ENCODE measurements at regions not wholly inside any gene's neighbourhood (a gene's known extent, or its start where the extent isn't known, plus 50 kb on each side); places are given as distances from the start of the nearest gene placed in this dataset.
"Not testable (repeated sequence)": the region's sequence is repeated elsewhere in the genome, so short reads cannot be mapped to it uniquely, and the experiment has no call there.

DNA sequence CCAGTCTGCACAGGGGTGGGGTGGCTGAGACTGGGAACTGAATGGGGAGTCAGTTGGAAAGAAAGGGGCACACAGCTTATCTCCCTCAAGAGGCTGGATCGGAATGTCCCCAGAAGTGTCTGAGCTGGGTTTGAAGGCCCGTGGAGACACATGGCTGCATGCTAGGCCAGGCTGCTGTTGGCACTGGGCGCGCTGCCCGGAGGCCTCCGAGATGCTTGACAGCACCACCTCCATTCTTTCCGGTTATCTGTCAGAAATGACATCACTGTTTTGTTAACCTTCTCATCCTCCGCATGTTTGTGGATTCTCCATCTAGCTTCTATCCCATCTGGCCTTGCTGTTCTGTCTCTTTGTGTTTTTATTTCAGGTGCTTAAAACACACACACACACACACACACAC lies 85.5 kb downstream of the APIP start:
- DNase-seq: no peak

DNA sequence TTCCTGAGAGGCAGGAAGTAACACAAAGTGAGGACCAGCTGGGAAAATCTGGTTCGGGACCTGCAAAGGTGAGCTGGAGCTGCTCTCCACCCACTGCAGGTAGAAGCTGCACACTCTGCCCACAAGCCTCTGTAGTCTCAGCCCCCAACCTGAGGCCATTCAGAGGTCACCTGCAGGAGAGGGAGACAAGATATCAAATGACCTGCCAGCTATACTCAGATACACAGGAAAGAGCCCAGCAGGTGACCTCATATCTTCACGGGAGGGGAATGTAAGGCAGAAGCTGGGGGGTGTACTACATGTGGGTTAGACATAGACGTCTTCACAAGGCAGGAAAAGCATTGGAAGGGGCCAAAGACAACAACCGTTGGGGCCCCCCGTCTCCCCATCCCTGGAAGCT lies 86.1 kb downstream of the APIP start:
- no peak for DNase-seq

DNA sequence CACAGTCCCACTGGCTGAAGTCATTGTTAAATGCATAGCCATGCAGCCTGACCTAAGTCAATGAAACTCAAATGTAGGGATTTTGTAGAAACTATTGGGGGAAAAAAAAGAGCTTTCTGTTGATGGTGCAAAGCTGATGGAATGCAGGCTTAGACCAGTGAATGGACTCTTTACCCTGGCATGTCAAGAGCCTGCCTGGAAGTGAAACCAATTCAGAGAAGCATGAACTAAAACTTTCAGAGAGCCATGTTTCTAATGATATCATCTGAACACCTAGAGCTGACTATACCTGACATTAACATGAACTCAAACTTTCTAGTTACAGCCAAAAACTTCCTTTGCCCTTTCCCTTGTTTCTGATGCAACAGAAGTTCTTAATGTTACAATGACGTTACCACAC lies 89.0 kb downstream of the APIP start:
- DNase-seq: no peak

DNA sequence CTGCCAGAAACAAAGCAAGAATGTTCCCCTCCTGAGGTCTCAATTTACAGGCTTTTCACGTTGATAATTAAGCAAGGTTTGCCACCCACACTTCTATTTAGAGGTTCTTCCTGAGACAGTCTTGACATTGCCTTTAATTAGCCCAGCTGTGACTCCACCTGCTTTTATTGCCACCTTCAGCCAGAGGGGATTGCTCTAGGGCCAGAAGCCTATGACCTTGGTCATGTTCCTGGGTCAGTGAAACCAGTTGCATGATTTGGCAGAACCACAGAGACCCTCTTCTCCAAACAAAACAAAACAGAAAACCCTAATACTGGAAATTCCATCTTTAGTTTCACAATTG lies 89.8 kb downstream of the APIP start:
- no peak for DNase-seq

DNA sequence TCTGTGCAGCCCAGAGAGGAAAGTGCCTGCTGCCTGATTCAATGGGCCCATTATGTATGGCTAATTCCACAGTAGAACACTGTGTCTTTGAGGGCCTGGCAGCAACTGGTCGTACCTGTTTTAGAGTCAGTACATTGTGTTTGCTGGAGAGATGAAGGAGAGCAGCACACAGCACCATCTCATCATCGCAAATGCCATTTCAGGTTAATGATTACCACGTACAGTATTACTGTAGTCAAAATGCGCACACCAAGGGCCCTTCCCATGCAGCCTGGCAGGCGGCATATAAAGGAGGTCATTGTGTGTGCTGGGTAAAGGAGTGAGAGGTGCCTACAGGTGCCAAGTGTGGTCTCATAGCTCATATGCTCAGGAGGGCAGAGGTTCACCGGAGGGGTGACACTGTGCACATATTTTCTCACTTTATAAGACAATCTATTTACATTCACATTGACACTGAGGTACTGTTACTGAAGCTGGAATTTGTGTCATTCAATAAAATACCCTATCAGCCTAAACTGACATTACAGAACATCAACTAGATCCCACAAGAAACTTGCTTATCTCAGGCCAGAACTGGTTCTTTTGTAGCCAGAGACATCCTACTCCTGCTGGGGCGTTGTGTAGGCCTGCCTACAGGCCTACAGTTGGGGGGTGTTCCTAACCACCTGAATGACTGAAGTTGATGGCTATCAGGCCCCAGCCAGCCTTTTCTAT lies 90.4 kb downstream of the APIP start:
- no peak for DNase-seq

DNA sequence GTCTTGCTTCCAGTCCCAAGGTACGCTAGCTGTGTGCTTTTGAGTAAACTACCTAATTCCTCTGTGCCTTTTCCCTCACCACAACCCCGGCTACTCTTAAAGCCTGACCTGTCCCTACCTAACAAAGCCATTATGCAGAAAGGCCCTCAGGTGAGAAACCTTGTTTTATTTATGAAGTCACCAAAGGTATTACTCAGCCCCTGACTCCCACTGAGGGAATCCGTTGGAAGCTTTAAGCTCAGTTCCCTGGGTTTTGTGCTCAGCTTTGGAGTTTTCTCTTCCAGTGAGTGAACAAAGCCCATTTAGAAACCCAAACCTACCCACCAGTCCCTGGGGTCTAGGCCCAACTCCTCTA lies 90.9 kb downstream of the APIP start:
- DNase-seq: no peak

DNA sequence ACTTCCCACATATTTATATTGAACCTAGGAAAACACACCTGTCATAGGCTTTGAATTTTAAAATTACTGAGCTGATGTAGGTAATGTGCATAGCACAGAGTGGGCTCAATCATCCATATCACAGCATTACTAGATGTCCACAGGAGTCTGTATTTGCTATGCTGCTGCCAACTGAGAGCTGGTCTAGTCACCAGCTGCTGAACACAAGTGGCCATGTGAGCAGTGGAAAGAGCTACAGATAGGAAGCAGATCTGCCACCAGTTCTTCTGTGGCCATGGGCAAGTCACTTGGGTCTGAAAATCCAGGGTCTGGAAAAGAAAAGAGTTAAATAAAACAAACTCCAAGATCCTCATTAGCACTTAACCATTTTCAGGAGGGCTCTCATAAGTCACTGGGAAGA lies 91.8 kb downstream of the APIP start:
- no peak for DNase-seq

DNA sequence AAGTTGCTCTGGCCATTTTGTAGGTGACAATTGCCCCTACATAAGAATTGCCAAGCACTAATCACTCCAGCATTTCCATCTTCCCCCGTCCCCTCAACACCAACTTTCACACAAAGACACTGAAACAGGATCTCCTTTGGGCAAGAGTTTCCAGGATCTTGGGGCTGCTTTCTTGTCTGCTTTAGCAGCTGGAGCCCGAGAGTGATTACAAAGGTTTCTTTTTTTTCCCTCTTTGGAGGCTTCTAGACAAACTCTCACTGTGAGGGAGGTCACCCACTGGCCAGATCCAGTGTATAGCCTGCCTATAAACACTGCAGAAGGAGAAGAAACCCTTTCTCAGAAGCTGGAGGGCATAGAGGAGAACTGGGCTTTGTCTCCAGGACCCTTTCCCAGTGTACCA lies 92.5 kb downstream of the APIP start:
- DNase-seq: no peak

DNA sequence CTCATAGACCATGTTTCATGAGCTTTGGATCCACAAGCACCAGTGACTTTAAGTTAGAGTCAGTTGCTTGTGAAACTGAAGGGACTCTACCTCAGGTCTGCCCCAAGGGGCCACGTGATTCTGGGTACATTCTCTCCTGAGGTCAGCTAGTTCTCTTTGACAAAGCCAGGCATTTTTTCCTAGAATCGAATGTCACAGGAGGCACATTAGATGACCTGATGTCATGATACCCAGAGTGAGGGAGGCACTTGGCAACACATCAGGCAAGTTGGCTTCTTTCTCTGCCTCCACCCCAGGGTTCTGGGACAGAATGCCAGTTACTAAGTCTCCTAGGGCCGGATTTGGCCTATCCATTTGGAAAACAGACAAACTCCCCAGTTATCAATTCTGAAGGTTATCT lies 93.0 kb downstream of the APIP start:
- DNase-seq: no peak

DNA sequence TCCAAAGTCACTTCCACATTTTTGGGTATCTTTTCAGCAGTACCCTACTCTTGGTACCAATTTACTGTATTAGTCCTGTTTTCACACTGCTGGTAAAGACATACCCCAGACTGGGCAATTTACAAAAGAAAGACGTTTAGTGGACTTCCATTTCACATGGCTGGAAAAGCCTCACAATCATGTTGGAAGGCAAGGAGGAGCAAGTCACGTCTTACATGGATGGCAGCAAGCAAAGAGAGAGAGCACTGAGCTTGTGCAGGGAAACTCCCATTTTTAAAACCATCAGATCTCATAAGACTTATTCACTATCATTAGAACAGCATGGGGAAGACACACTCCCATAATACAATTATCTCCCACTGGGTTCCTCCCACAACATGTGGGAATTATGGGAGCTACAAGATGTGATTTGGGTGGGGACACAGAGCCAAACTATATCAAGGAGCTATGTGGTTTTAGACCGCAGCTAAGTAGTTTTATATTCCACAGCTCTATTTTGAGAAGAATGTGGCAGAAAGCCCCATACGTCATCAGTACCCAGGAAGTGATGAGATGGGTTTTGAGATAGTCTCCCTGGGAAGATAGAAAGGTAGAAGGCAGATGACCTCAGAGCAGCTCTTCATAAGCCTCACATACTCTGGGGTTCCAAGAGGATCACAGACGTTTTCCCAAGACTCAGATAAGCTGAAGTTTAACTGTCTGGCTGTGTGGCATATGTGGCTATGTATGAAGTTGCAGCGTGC lies 96.3 kb downstream of the APIP start:
- no peak for DNase-seq

DNA sequence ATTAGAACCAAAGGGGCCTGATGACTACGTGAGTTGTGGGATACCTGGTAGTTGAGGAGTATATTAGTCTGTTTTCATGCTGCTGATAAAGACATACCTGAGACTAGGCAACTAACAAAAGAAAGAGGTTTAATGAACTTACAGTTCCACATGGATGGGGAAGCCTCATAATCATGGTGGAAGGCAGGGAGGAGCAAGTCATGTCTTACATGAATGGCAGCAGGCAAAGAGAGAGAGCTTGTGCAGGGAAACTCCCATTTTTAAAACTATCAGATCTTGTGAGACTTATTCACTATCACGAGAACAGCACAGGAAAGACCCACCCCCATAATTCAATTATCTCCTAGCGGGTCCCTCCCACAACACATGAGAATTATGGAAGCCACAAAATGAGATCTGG lies 98.4 kb downstream of the APIP start:
- not testable (repeated sequence) for DNase-seq

DNA sequence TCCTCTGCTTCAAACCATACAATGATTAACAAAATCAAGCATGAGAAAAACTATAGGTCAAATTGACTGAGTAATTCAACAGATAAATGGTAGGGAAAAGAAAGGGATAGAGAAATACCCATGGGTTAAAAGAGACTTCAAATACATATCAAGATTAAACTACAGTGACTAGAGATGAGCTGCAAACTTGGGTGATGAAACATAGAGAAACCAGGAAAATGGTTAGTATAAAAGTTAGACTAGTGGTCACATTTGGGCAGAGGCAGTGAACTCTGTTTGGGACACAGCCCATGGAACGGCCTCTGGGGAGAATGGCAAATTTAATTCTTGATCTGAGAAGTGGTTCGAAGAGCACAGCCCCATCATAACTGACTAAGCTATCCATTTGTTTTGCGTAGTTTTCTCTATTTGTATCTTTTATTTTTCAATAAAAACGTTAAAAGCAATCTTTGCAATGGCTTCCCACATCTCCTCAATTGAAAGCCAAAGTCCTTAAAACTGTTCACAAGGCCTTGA lies 99.4 kb downstream of the APIP start:
- DNase-seq: no peak

DNA sequence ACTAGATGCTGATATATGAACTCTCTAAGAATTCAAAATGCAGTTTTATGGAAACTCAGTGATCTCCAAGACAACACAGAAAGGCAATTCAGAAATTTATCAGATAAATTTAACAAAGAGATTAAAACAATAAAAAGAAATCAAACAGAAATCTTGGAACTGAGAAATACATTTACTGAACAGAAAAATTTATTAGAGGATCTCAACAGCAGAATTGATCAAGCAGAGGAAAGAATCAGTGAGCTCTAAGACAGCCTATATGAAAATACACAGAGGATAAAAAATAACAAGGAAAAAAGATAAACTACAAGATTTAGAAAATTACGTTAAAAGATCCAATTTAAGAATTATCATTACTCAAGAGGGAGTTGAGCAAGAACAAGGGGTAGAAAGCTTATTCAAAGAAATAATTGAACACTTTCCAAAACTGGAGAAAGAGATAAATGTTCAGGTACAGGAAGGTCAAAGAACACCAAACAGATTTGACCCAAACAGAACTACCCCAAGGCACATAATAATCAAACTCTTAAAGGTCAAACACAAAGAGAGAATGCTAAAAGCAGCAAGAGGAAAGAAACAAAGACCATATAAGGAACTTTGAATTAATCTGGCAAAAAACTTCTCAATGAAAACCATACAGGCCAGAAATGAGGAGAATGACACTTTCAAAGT lies 103.1 kb downstream of the APIP start:
- DNase-seq: no peak

DNA sequence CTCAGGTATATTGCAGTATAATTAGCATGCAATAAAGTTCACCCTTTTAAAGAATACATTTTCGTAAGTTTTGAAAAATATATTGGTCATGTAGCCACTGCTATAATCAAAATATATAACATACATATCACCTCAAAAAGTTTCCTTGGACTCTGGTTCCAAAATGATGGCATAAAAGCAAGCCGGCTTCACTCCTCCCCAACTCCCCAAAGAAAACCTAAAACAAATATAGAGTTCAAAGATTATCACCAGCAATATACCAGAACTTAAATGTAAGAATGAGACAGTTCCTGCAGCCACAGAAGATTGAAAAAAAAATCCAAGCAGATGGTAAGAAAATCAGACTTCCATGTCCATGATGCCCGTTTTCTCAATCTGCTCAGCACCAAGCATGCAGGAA lies 104.3 kb downstream of the APIP start:
- DNase-seq: no peak

DNA sequence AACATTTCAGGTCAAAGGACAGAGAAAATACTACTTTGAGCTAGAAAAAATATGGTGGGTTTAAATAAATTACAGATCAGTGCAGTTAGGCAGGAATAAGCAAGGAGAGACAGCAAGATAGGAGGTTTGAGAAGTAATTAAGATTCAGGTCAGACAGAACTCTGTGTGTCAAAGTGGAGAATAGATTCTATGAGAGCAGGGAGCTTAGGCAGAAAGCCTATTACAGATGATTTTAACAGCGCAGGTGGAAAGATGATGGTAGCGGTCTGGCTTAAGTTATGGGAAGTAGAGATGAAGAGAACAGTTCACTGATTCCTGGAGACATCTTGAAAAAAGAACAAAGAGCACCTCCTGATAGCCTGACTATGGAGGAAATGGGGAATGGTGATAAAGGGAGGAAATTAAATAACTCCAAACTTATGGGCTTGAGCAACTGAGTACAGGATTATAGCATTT lies 106.0 kb downstream of the APIP start:
- no peak for DNase-seq

DNA sequence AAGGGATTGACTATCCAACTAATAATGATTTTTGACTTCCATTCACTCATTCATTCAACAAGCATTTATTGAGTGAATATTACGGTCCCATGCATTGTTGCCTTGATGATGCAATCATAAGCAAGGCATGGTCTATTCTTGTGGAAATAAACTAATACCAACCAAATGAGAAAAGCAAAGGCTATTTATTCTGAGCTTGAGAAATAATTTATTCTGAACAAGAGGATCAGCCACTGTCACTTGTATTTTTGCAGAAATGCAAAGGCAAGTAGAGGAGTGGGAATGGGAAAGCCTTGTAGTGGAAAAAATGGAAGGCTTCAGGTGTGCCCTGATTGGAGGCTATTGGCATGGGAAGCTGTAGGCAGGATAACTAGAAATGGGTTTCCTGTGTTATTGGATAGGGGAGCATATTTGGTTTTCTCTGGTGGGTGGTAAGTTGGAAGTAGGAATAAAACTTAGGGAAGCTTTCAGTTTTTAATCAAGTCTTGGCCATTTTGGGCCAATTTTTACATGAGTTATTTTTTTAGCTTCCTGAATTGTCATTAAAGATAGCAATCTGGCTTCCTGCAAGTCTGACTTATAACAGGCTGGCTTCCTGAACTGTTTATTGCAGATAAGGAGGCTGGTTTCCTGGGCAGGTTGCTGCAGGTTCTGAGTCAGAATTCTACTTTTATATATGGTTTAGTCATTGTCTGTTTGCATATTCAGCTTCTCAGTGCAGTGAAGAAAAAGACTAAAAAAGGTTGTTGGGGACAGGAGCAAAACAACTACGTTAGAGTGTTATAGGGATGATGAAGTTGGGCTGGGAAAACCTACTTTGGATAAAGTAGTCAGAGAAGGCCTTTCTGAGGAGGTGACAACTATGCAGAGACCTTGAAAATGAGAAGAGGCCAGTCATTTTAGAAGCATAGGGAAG lies 106.7 kb downstream of the APIP start:
- no peak for DNase-seq

DNA sequence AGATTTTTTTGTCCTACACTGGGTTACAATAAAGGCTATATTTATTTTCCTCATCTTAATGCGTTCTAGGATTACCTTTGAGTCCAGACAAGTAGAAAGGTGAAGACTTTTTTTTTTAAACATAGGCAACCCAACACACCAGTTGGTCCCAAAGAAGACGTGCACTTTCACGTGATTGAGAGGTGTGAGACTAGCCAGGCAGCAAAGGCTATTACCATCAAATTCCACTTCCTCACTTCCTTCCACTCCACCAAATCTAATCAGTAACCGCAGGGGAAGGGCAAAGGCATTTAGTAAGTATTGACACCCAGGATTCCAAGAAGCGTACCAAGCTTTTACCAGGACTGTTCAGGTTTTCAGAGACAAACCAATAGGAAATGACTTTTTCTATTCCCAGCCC lies 109.3 kb downstream of the APIP start:
- DNase-seq: no peak

DNA sequence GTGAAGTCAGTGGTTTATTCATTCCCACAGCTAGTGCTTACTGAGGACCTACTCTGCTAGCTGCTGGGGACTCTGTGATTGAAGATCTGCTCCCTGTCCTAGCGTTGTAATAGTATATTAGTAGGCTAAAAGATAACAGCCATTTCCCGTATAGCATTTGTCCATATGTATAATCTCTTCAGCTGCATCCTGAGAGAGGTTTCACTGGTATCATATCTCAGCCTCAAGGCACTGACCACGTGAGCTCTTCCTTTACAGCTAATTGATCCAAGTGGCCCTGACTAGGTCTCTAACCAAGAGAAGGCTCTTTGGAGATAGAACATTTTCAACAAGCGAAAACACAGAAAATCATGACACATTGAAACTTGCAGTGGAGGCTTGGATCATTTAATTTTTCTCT lies 110.2 kb downstream of the APIP start:
- no peak for DNase-seq

DNA sequence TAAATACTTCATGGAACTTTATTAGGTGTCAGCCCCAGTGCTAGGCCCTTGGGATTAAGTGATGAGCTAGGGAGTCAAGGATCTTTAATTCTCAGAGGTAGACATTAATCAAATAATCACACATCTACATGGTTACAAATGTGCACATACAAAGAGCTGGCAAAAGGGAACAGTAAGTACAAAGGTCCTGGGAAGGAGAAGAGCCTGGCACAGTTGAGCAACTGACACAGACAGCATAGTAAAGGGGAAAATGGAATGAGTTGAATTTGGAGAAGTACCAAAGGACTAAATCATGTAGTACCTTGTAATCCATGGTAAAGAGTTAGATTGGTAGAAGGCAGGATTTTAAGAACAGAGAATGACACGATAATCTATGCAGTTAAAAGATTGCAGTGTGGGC lies 116.3 kb downstream of the APIP start:
- no peak for DNase-seq

DNA sequence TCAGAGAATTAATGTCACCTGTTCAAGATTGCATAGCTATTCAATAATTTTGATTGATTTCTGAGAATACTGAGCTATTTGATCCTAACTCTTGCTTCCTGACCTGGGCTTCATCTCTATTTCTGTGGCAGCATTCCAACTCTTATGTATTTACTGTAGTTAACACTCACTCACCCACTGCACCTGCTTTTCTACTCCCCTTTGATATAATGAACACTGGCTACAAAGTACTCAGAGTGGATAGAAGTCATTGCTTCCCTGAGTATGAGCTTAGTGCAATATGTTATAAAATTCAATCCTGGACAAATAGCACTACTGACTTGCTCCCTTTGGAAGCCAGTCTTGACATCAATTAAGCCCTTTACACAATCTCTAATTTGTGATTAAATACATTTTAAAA lies 117.2 kb downstream of the APIP start:
- no peak for DNase-seq

DNA sequence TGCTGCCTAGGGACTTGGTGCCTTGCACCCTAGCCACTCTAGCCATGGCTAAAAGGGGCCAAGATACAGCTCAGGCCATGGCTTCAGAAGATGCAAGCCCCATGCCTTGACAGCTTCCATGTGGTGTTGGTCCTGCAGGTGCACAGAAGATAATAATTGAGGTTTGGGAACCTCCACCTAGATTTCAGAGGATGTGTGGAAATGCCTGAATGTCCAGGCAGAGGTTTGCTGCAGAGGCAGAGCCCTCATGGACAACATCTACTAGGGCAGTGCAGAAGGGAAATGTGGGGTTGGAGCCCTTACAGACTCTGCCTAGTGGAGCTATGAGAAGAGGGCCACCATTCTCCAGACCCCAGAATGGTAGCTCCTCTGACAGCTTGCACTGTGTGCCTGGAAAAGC lies 118.7 kb downstream of the APIP start:
- DNase-seq: not testable (repeated sequence)

DNA sequence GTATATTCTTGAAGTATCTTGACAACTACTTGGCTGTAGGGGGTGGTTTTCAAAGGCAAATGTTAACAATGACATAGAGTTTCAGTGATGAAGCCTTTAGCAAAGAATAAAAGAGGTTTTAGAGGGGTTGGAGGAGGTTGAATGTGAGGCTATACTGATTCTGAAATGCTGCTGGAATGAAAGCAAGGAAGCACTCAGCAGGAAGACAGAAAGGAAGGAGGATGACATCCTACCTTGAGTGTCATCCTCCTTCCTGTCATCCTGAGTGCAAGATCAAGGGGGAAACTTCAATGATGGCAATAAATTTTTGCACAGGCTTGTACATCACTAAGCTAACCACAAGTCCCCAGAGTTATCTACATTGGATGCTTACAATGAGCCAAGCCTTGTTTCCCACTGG lies 120.5 kb downstream of the APIP start:
- no peak for DNase-seq

DNA sequence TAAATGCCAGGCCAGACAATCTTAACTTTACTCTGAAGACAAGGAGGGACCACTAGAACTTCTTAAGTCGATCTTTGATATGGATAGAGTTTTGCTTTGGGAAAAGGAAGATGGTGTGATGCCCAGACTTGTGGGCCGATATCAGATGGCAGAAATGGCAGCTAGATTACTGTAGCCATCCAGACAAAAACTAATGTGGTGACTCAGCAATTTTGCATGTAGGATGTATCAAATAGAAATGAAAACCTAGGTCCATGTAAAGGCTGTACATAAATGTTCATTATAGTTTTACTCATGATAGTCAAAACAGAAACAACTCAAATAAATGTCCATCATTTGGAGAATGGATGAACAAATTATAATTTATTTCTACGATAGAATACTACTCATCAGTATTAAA lies 121.5 kb downstream of the APIP start:
- no peak for DNase-seq

Data from fibroblast of skin of right biceps (primary cell).